SHP77 treated with DMSO at 0.1 percent for 48 hours (cell line): ENCODE measurements at regions not wholly inside any gene's neighbourhood (a gene's known extent, or its start where the extent isn't known, plus 50 kb on each side); places are given as distances from the start of the nearest gene placed in this dataset.
"Not testable (repeated sequence)": the region's sequence is repeated elsewhere in the genome, so short reads cannot be mapped to it uniquely, and the experiment has no call there.

ENCODE experiments used
- DNase-seq: peaks from one replicate; lab custom pipeline; 2025; lab: John Stamatoyannopoulos, UW

DNA sequence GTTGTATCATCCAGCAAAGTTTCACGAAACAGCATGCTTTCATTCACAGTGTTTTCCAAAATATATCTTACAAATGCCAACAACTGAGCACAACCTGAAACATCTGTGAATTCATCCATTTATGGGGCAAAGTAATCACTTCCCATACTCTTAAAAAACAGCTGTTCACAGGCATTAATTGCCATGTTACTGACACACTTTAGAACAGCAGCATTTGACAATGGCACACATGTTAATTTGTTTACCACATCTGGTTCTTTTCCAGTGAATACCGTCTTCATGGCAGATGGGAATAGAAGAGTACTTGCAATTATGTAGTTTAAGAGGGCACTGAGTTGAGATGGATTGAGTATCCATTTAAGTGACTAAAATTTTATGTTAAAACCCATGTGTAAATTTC is 347.4 kb upstream of the LRP1B start:
- DNase-seq: no peak

DNA sequence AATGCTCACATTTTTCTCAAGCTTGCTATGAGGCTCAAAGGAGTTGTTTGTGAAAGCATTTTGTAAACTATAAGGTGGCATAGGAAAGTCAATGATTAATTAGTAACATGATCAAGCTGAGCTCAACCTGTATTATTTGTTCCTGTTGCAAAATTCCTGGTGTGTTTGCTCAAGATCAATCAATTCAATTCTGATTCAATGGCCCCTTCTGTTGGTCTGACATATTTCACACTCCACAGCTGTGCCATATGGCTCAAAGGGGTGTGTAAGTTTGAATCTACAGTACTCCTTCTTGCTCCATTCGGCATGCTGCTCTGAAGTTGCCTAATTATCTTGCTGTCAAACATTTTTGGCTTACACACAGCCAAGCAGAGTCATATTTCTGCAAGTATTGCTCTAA is 341.6 kb upstream of the LRP1B start:
- DNase-seq: no peak

DNA sequence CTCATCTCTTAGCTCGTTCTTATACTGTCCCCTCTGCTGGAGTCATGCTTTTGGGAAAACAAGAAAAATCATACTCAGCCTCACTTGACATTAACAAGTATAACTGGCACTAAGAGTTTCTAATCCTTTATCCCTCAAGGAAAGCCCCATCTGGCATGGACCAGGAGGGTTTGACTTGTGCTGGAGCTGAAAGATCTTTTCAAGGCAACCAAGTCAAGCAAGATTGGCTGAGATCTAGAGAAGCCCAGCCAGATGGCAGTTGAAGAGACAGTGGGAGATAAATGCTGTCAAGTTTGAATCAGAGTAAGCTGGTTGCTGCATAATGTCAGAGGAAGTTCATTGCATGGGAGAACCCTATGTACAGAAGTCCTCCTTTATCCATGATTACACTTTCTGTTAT is 336.5 kb upstream of the LRP1B start:
- no peak for DNase-seq

DNA sequence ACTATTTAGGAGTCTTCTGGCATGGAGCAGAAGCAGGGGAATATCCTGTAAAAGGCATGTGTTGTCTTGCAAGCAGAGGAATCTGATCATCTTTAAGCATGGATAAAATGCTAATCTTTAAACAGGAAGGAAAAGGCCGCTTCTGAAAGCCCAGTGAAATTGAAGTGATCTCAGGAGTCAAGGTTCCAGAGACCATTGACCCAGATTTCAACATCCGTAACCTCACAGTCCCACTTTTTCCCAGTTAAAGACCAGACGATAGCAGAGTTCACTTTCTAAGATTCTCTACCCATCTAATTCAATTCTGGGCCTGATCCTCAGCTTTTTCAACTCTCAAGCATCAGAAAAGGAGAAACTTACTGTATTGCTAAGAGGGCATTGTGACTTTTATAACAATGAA is 332.2 kb upstream of the LRP1B start:
- DNase-seq: no peak

DNA sequence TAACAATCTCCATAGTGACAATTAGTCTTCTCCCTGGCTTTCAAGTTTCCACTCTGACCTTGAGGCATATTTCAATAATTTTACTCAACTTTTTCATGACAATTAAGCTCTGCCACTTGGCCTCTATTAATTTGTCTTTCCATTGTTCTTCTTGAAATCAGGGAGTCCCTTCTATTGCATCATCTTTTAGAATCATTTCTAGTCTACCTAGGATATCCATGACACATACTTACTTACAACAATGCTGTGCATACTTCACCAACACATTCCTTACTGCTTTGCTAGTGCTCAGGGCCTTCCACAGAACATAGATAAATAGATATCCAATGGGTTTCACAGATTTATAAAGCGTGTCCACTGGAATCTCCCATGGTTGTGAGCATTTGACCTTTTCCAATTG is 331.5 kb upstream of the LRP1B start:
- DNase-seq: no peak

DNA sequence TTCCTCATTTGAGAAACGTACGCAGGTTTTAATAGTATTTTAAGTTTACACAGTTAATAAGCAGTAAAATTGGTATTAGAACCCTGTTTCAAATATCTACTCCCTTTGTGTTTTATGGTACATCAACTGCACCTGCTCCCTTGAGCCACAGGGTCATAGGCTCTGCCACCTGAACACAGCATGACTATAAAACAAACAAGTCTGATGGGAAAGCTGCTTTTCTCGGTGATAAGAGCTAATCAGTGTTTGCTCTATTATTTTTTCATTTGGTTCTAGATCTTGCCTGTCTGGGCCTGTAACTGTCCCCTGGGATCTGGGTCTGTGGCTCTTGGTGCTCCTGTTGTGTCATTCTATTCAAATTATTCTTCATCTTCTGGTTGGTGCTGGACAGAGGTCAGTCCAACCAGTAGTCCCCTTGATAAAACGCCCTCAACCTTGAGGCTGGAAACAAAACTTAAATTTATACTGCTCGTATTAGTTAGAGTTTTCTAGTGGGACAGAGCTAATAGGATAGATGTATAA is 314.8 kb upstream of the LRP1B start:
- DNase-seq: no peak

DNA sequence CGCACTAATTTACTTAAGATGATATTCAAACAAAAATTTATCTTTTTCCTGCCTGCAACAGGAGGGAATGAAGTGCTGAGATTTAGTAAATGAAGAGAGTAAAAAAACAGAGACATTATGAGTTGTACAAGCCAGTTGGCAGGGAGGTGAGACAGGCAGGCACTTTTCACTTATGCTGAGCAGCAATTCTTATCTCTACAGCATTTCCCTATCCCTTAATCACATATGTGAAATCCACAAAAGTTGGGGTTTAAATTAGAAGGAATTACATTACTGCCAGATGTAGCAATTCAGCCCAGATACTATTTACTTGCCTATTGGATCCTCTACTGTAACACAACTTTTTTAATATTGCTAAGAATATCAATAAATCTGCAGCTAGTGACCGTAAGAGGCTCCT is 314.2 kb upstream of the LRP1B start:
- DNase-seq: no peak

DNA sequence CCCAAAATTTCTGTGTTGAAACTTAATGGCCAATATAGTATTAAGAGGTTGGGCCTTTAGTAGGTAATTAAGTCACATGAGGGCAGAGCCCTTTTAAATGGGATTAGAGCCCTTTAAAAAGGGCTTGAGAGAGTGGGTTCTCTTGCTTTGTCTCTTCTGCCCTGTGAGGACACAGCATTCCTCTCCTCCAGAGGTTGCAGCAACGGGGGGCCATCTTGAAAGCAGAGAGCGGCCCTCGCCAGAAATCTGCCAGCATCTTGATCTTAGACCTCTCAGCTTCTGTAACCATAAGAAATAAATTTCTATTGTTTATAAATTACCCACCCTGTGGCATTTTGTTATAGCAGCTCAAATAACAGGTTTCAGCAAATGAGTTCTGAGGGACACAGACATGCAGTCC is 305.0 kb upstream of the LRP1B start:
- no peak for DNase-seq

DNA sequence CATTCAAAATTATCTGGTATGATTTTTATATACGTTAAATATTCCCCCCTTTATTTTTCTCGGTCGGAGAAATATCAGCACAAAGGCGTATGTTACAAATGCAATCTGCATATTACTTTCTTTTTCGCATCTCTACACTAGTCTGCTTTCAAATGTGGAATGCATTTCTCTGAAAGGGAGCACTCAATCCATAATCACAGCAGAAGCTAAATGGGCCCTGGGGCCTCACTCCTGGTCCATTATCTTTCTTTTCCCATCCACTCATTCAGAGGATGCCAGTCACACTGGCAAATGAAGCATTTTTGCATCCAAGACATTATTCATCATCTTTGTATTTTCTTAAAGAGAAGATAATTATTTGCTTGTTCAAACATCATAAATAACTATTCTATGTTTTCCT is 295.2 kb upstream of the LRP1B start:
- DNase-seq: no peak

DNA sequence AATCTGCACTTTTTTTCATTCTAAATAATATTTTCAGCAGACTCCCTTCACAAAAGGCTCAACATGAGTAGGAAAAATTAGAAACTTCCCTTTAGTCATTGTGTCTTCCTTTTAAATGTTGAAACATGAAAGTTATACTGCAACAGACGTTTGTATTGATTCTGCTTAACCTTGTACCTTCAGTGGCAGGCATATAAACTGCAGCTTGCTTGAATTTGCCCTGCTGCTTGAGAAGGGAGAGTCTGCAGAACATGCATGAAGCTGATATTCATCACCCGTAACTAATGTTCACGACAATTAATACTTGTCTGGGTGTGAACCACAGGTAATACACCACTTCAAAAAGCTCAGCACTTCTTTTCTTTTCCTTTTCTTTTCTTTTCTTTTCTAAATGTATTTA is 294.7 kb upstream of the LRP1B start:
- no peak for DNase-seq

DNA sequence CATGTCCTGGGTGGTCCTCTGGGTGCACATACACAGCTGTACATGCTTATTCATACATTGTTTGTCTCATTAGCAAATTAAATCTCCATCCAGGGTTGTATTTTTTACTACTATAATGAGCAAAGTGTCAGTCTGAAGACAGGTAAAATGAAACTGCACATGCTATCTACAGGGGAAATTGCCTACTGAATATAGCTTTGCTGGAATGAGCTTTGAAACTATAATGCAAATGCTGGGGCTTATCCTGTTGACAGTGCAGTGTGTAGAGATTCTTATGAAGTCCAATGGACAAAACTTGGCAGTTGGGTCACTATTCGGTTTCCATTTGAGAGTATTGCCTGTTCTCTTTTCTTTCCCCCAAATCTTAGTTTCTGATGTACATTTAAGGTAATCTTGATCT is 292.8 kb upstream of the LRP1B start:
- DNase-seq: no peak

DNA sequence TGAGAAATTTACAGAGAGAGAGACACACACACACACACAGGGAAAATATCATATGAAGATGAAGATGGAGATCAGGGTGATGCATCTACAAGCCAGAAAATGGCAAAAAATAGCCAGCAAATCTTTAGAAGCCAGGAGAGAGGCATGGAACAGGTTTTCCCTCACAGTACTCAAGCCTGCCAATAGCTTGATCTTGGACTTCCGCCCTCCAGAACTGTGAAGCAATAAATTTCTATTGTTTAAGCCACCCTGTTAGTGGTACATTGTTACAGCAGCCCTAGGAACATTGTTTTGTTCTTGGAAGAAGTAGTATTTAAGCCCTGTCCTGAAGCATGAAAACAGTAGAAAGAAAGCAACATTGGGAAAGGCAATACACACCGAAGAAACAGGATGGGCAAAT is 292.0 kb upstream of the LRP1B start:
- DNase-seq: no peak

DNA sequence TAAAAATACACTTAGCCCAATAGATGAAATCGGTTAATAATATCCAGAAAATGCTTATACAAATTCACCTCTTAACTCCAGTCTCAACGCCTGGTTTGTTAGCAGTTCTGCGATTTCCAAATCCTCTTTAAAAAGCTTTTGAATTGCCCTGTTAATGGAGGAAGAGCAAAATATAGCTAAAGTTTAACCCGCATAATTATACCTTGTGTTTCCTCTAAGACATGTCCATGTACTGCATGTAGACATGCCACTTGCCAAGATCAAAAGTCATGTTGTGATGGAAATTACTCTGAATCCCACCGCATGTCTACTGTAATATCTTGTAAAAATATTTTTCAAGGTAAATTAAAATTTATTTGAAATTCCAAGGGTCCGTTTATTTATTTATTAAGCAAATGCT is 291.2 kb upstream of the LRP1B start:
- DNase-seq: no peak

DNA sequence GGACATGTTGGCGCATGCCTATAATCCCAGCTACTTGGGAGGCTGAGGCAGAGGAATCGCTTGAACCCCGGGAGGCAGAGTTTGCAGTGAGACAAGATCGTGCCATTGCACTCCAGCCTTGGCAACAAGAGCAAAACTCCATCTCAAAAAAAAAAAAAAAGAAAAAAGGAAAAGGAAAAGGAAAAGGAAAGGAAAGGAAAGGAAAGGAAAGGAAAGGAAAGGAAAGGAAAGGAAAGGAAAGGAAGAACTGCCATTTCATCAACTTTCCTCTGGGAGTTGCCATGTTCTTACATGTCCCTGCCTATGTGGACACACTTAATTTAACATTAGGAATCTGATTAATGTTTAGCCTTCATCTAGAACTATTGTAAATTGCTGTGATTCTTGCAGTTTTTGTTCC is 287.9 kb upstream of the LRP1B start:
- not testable (repeated sequence) for DNase-seq

DNA sequence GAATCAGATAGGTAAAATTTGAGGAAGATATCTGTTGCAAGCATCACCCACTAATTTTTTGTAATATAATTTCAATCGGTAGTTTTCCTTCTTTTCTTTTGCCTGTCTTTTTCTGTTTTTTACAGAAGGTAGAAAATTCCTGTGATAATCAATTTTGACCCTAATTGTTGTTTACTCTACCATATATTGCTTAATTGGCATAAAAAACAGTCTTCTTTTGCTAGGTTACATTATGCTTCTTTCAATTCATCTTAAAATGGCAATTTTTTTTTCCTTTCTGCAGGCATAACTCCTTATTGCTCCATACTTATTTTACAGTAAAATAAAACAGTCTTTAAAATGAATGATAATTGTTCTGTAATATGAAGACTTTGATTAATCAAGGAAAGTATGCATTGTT is 286.2 kb upstream of the LRP1B start:
- no peak for DNase-seq

DNA sequence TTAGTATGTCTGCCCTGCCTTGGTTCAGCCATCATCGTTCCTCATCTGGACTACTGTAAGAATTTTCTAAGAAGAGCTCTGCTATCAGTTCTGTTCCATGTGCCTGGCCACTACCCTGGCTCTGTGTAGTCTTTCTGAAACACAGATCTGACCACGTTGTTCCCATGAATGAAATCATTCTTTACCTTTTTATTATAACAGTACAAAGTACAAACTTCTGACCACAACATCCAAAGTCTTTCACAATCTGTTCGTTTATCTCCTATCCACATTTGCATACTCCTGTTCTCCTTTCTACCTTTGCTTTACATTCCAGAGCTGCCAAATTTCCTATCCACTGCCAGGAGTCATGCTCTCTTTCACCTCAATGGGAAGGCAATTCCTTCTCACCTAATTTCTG is 284.6 kb upstream of the LRP1B start:
- no peak for DNase-seq

DNA sequence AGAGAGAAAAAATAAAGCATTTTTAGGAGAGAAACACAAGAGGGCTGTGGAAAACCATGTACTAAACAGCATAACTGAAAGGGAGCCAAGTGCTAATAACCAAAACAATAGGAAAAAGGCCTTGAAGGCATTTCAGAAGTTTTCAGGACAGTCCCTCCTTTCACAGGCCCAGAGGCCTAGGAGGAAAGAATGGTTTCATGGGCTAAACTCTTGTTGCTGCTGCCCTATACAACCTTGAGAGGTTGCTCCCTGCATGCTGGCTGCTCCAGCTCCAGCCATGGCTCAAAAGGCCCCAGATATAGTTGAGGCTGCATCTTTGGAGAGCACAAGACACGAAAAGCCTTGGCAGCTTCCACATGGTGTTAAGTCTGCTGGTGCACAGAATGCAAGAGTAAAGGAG is 267.4 kb upstream of the LRP1B start:
- no peak for DNase-seq

DNA sequence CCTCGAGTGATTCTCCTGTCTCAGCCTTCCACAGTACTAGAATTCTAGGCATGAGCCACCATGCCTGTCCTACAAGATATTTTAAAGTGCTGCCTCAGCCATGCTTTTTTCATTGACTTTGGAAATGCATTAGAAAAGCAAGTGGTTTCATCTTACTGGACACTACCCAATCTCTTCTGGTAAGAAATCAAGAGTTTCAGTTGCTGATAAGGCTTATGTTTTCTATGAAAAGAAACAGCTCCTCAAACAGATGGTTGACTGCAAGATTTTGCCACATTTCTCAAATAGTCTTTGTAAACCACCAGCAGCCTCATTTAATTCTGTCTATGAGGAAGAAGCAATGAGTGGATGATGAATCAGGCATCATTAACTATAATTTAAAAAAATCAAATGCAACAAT is 264.5 kb upstream of the LRP1B start:
- no peak for DNase-seq

DNA sequence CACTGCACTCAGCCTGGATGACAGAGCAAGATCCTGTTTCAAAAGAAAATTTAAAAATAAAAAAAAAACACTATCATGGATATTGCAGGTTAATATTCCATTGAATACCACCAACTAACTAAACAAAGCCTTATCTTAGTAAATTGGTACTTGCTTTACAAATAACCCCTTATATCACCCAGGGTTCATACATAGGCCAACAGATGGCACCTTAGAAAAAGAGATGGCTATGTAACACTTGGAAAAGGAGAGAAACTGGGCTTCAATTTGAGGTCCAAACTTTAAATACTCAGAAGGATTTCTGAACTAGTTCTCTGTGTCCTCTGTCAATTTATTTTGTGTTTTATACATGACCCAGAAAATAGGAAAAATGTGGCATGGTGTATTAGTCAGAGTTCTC is 249.6 kb upstream of the LRP1B start:
- DNase-seq: no peak

DNA sequence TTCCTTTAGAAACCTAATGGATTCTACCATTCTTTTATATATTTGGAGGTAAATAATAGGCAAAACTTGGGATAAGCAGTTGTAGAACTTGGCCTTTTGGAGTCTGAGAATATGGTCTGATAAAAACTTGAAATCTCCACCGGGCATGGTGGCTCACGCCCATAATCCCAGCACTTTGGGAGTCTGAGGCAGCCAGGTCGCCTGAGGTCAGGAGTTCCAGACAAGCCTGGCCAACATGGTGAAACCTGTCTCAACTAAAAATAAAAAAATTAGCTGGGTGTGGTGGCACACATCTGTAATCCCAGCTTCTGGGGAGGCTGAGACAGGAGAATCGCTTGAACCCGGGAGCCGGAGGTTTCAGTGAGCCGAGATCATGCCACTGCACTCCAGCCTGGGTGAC is 231.3 kb upstream of the LRP1B start:
- DNase-seq: not testable (repeated sequence)

DNA sequence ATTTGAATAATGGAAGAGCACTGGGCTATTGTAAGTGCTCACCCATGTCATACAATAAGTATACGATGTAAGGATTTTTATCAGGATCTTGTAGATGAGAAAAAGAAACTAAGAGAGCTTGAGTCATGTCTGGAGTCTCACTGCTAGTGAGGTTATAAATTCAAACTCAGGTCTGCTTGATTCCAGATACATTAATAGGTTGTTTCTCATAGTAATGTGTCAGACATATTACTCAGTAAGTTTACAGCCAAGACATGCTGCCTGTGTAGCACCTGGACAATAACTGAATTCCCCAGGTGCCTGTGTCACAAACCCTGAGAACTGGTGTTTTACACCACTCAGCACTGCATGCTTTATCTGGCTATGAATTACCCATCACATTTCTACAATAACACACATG is 216.9 kb upstream of the LRP1B start:
- no peak for DNase-seq

DNA sequence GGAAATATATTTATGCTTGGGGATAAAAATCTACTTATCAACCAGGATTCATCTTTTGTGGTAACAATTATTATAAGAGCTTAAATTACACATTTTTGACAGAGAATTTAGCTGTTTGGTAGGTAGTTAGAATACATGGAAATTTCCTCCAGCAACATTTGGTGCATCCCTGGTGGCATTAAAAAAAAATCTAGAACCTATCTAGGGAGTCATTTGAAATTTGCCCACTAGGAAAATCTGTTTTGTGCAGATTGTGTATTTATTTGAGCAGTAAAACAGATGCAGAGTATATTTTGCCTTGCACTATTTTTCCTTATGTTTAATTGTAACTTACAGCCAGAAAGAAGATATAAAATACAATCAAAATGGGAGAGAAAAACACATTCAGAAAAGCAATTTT is 208.4 kb upstream of the LRP1B start:
- DNase-seq: no peak

DNA sequence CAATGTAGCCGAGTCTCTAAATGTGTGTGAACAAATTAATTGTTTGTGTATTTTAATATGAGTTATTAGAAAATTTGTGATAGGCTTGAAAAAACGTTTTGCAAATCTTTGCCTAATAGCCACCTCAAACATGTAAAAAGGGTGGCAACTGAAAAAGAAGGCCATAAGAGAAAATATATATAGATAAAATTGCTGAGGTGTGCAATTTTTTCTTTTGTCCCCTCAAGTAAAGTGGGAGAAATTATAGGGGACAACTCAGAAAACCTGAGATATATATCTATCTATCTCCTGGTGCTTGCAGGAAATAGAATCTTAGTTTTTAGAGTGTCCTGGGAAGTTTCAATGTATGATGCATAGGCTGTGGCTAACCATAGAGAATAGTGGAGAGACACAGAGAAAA is 201.4 kb upstream of the LRP1B start:
- no peak for DNase-seq

DNA sequence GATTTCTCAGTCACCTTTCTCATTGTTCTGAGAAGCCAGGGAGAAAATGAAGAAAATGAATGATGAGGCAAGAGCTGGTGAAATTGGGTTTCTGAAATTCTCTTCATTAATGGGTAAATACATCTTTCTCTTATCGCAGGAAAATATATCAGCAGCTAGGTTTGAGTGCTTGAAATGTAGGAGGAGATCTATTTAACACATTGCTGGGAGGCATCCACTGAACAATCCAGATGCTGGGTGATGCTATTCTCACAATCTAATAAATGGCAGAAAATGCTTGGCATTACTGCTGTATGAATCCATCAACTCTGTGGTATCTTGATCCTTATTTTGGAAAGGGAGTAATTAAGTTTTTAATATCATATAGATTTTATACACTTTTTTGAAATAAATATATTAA is 199.6 kb upstream of the LRP1B start:
- DNase-seq: no peak

DNA sequence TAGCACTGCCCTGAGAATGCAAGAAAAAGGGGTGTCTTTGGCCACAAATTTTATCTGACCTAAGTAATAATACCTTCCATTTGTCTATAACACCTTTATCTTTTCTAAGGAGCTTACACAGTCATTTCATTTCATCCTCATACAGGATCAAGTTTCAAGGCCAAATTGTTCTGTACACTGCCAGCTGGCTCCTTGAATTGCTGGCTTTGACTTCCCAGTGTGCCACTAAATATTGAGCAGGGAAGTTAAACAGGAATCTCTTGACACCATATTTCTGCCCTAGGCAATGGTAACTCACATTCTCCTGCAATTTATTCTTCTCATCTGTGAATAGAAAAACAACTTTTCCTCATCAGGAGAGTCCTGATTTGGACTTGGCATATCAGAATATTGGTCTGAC is 195.1 kb upstream of the LRP1B start:
- no peak for DNase-seq
